Left cardiac atrium (tissue), 4 donors: ENCODE measurements at regions not wholly inside any gene's neighbourhood (a gene's known extent, or its start where the extent isn't known, plus 50 kb on each side); places are given as distances from the start of the nearest gene placed in this dataset.
"Not testable (repeated sequence)": the region's sequence is repeated elsewhere in the genome, so short reads cannot be mapped to it uniquely, and the experiment has no call there.

Source experiments
- ATAC-seq, 2 donors: fragments of 200-7000 bp; cut with Tn5 transposase; one replicate each; pipeline ENCODE4 v1.9.1; 2020; ENCODE audit warnings: mild to moderate bottlenecking in 2 of 2, moderate library complexity in 2 of 2
- DNase-seq: peaks from one replicate; pipeline ENCODE4 v3.0.0-alpha.2; 2020
- intact Hi-C, 2 donors: fragments of 100-400 bp; cut with DNase I; formaldehyde crosslinking; loops; one replicate each; pipeline versions ENCODE4 v1.14.1 to v1.15.1; 2022 to 2023
- donor health status: DM: no; HTN: yes; CAD: no.
- donor health status: DM: no; HTN: yes; CAD: no; lungs with severe emphysema.
- donor health status: DM: yes; HTN: yes; CAD: no.
- donor health status: Dilated cardiomyopathy.

- intact Hi-C loops, result no loop called here
- no peak for DNase-seq
These were observed 66.5 kb upstream of the EN2 start for GRCh38 chr7:155391414-155391813.

GRCh38 chr7:155392726-155393570 lies 65.0 kb upstream of the EN2 start:
- intact Hi-C loops, result no loop called here
- DNase-seq (no peak), ATAC-seq (no peak)

More at GRCh38 chr7:155391414-155391813, 66.5 kb upstream of the EN2 start:
- no peak for ATAC-seq

DNA sequence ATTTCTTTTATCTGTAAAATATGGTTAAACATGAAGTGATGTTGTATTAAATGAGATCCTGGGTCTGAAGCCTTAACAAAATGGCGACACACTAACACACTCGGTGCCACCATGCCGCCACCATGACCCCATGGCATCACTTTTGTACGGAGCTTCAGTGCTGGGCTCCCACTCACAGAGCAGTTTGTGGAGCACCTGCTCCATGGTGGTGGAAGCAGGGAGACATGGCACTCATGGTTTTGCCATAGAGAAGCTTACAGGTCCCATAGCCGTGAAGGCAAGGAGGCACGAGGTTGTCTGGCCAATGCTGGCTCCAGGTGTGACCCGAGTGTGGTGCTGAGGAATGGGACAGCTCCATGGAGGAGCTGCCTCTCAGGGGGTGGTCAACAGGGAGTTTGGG lies 63.5 kb upstream of the EN2 start:
- no peak for DNase-seq
- ATAC-seq, result no peak
- intact Hi-C loops, result no loop called here

- intact Hi-C loops, result no loop called here
- ATAC-seq, result no peak
- DNase-seq, result no peak
These were observed 62.6 kb upstream of the EN2 start for GRCh38 chr7:155395176-155395797.

DNA sequence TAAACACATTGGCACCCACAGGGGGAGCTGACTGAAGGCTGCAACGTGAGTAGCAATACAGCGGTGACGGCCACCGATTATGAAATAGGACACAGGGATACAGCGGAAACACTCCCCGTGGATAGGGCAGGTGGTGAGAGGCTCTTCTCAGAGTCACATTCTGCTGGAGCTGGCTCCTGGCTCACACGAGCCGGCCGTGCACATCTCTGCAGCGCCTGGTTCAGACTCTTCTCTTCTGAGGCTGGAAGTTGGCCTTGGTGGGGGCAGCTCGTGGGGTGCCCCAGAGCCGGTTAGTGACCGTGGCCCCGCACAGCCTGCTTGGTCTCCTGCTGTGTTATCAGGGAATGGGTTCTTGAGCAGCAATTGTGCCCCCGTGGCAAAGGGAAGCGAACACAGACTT lies 61.3 kb upstream of the EN2 start:
- DNase-seq (no peak), ATAC-seq (no peak)
- intact Hi-C loops, result no loop called here

- ATAC-seq, intact Hi-C loops, DNase-seq: not testable (repeated sequence)
These were observed 59.9 kb upstream of the EN2 start for GRCh38 chr7:155397758-155398714.

DNA sequence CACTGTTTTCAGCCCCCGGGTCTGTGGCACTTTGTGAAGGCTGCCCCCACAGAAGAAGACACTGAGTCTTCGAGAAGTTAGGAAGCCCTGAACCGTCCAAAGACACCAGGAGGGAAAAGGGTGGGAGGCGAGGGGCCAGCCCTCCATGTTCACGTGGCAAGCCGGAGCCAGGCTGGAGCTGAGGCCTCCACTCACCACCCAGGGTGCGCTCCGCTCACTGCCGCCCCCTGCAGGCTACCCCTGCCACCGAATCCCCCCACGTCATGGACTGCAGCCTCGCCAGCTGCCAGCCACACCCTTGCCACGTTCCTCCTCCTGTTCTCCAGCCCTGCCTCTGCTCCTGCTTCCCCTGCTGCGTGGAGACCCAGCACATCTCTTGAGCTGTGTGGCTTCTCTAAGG lies 59.0 kb upstream of the EN2 start:
- ATAC-seq (no peak), DNase-seq (no peak)
- intact Hi-C loops, result no loop called here

- ATAC-seq (no peak), DNase-seq (no peak)
- intact Hi-C loops, result no loop called here
These were observed 58.4 kb upstream of the EN2 start for GRCh38 chr7:155399577-155399976.

DNA sequence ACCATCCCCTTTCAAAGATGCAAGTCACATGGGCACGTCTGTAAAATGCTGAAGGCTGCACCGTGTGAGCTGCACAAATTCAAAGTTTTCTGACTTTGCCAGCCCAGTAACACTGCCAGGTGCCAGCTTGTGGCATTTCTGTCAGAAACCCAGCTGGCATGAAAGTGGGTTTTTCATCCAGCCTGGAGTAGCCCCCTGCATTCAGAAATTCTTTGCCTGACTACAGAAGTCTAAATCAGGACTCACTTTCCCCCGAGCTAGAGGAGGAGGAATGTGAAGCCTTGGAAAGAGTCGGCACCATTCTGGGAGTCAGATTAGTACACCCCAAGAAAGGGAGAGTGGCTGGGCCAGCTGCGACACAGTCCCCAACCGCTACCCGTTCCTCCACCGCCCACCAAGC lies 56.7 kb upstream of the EN2 start:
- intact Hi-C loops, result no loop called here
- no peak for ATAC-seq
- DNase-seq, result no peak

DNA sequence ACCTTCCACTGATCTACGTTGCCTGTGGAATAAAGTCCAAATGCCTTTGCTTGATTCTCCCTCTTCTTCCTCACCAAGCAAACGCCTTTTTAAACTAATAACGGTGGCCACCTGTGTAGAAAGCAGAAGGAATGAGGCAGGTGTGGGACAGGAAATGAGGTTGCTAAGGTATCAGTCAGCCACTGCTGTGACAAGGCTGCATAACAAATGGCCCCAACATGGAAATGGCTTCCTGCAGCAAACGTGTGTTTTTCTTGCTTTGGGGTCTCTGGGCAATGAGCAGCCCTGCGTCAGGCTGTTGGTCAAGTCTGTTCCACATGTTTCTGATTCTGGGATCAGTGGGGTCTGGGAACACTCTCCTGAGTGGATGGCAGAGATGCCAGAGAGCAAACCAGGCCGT lies 56.0 kb upstream of the EN2 start:
- intact Hi-C loops, result no loop called here
- DNase-seq (no peak), ATAC-seq (no peak)

DNA sequence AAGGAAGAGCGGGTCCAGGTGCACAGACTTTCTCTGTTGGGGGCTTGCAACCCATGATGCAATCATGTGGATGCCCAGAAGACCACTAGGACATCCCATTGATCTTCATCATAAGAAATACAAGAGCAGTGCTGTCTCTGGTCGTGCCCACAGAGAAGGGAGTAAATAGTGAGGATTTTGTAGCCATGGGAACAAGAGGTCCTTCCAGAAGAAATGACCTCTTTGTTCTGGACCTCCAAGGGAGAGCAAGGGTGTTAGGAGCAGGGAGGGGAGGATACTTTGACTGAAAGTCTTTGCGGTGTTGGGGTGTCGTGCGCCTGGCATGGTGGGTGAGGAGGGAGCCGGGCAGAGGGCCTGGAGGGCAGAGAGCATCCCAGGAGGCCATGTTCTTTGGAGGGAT lies 55.0 kb upstream of the EN2 start:
- intact Hi-C loops, result no loop called here
- DNase-seq, result no peak
- ATAC-seq, result no peak

GRCh38 chr7:155404976-155405375 lies 53.0 kb upstream of the EN2 start:
- no peak for ATAC-seq
- no peak for DNase-seq
- intact Hi-C loops, result no loop called here

DNA sequence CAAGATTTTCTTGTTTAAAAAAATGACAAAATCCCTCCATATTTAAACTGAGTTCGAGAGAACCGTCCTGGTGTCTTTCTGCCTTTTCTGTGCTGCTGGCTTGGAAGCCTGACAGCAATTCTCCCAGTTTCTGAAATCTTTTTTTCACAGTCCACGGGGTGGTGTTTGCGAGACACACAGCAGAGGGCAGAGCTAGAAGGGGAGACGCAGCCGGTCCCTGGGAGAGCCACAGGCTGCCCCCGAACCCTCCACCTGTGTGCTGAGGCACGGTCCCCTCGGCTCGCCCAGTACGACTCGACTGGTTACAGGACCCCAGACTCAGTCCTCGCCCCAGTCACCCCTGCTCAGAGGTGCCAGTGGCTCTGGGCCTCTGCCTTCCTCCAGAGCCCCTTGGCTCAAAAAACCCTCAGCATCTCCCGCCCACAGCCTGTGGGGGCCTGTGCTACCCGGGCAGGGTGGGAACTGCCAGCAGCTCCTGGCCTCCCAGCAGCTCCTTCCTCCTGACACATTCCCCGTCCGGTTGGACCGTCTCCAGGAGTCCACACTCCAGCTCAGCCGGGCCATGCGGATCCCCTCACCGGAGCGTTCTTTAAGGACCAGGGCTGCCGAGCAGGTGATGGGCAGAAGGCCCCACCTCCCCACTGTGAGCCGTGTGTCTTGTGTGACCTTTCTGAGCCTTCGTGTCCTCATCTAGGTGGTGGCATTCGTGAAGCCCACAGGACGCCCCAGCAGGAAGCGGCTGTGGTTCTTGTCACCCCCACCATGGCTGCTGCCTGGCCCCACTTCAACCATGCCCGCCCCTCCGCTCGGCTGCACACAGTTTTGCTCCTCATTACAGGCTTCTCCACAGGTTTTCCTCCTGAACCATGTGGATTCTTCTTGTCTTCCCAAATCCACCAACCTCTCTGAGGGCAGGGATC lies 52.3 kb upstream of the EN2 start:
- ATAC-seq (no peak), DNase-seq (no peak)
- intact Hi-C loops, result no loop called here

DNA sequence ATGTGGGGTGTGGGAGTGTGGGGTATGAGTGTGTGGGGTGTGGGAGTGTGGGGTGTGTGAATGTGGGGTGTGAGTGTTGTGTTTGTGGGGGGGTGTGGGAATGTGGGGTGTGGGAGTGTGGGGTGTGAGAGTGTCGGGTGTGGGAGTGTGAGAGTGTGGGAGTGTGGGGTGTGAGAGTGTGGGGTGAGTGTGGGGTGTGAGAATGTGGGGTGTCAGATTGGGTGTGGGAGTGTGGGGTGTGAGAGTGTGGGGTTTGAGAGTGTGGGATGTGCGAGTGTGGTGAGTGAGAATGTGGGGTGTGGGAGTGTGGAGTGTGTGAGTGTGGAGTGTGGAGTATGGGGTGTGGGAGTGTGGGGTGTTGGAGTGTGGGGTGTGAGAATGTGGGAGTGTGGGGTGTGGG lies 50.1 kb upstream of the EN2 start:
- intact Hi-C loops, result no loop called here
- ATAC-seq (no peak), DNase-seq (no peak)
